Stimulated activated CD4-positive, alpha-beta T cell treated with anti-CD3 and anti-CD28 coated beads, Interleukin-4, amount 100 ng/mL, for 48 hours (primary cell): ENCODE measurements at regions not wholly inside any gene's neighbourhood (a gene's known extent, or its start where the extent isn't known, plus 50 kb on each side); places are given as distances from the start of the nearest gene placed in this dataset.
"Not testable (repeated sequence)": the region's sequence is repeated elsewhere in the genome, so short reads cannot be mapped to it uniquely, and the experiment has no call there.

Source experiments
- DNase-seq, 2 donors: peaks; one replicate each; pipeline ENCODE4 v3.0.0-alpha.2; 2020; ENCODE audit warnings: low read depth in 2 of 2

DNA sequence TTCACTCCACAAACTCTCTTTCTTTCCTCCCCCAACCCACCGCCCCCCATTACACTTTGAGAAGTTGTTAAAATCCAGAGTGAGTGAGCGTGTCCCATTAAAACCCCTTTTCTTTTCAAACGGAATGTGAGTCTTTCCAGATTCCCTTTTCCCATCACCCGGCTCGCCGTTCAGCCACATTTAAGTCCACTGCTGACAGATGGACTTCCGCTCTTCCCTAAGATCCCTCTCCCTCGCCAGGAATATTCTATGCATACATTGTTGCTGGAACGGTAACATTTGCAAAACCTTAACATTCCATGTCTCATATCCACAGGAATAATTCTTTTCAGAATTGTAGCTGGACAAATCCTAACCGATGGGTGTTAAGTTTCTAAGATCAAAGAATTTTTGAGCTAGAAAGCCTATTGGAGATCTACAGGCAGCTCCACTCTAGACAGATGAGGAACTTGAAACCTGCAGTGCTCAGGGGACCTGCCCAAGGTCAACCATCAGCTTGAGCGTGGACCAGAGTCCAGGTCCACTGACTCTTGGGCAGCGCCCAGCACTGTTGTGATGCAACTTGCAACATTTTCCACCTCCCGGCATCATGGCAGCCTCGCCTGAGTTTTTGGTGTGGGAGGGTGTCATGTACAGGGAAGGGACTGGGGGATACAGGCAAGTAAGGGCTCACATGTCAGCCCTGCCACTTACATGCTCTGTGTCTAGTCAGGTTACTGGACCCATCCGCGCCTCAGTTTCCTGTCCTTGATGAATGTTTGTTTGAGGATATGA is 500.1 kb downstream of the CCDC171 start:
- DNase-seq: no peak

GRCh38 chr9:16057541-16057940 is 504.7 kb downstream of the CCDC171 start:
- no peak for DNase-seq

DNA sequence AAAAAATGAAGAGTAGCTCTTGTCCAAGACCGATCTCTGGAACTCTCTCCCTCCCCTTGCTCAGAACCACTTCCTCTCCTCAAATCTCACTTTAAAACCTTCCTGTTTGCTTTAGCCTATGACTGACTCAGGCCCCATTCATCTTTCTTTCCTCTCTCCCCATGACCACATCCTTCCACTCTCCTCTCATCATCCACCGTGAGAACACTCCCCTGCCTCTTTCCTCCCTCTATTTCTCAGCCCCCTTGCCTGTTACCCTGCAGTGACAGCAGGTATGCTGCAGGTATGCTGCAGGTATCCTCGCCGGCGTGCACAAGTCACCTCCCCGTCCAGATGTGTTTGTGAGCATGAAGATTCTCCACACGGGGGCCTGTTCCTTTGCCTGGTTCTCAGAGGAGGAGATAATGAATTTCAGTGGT is 505.3 kb downstream of the CCDC171 start:
- DNase-seq: no peak

- no peak for DNase-seq
These were observed 507.7 kb downstream of the CCDC171 start for GRCh38 chr9:16060436-16061129.

GRCh38 chr9:16062542-16063240 is 509.8 kb downstream of the CCDC171 start:
- DNase-seq: no peak

- no peak for DNase-seq
These were observed 510.4 kb downstream of the CCDC171 start for GRCh38 chr9:16063241-16063591.

DNA sequence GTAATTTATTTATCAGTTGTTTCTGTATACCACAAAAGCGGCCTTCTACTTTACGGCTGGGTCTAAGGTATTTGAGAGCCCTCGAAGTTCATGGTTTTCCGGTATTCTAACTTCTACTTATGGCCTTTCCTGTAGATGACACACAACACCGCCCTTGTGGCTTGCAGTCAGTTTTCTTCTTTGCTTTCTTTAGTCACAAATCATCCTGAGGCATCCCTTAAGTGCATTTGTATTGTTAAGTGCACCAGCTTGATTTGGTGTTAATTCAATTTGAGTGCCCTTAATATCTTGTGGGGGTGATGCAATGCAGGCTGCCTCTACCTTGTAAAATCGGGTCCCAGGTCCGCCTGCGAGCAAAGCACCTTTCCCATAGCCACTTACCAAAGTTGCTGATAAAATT is 511.9 kb downstream of the CCDC171 start:
- no peak for DNase-seq

DNA sequence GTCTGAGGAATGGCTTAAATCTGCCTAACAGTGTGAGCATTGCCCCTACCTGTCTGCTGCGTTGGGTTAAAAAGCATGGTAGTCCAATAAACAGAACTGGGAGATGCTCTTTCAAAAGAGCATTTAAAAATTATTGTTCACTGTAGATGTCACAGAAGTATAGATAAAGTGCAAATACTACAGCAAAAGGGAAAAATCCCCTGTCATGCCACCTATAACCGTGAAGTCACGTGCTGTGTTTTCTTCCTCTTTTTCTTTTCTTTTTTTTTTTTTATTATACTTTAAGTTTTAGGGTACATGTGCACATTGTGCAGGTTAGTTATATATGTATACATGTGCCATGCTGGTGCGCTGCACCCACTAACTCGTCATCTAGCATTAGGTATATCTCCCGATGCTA is 513.4 kb downstream of the CCDC171 start:
- DNase-seq: not testable (repeated sequence)

DNA sequence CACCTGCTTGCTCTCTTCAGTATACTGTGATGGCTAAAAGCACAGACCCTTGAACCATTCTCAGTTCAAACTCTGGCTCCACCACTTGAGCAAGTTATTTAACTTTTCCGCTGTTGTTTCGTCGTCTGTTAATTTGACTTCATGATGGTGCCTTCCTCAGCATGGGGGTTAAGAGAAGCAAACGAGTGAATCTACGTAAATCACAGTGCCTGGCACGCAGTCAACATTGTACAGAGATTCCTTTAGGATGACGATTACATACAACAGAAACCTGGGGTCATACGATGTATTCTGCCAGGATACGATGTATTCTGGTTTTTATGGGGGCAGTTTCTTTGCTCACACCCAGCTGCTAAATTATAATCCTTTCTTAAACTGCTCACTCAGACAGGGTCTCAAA is 515.6 kb downstream of the CCDC171 start:
- no peak for DNase-seq

- DNase-seq: no peak
These were observed 516.4 kb downstream of the CCDC171 start for GRCh38 chr9:16069249-16069648.

GRCh38 chr9:16069671-16070454 is 517.0 kb downstream of the CCDC171 start:
- no peak for DNase-seq

GRCh38 chr9:16070455-16071145 is 517.8 kb downstream of the CCDC171 start:
- no peak for DNase-seq

GRCh38 chr9:16071400-16071799 is 518.6 kb downstream of the CCDC171 start:
- DNase-seq: no peak

DNA sequence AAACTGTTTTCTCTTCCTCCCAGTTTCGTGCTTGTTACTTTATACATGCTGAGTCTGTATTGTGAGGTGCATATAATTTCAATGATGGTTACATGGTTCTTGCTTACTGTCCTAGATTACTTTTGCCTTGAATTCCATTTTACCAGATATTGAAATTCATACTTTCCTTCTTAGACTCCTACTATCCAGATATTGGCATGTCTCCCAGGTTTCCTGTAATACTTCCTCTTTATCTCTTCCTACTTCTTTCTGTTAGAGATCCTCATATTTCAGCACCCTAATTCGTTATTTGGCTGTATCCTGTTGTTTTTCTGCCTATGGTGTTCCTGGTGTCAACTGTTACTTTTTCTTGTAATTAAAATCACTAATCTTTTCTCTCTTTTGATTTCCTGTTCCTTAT is 522.1 kb downstream of the CCDC171 start:
- DNase-seq: no peak

GRCh38 chr9:16075696-16076095 is 522.9 kb downstream of the CCDC171 start:
- no peak for DNase-seq

DNA sequence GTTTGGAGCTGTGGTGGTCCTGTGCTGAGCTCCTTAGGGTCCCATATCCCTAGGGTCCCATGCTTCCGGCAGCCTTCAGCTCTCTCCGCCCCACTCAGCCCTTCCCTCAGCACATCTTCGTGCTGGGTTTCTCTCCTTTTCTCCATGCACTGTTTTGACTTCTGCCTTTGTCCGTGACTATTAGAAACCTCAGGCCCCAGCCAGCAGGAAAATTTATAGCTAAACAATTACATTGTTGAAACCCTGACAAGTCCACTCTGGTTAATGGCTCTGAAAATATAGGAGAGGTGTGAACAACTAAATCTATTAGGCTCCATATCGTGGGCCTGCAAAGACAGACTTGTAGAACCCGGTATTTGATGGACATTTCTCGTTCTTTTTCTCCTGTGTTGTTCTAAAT is 523.7 kb downstream of the CCDC171 start:
- DNase-seq: no peak

- no peak for DNase-seq
These were observed 530.0 kb downstream of the CCDC171 start for GRCh38 chr9:16082796-16083195.

- DNase-seq: no peak
These were observed 532.4 kb downstream of the CCDC171 start for GRCh38 chr9:16085167-16085726.

- no peak for DNase-seq
These were observed 538.2 kb downstream of the CCDC171 start for GRCh38 chr9:16090907-16091629.
